ENCODE measurements at regions not wholly inside any gene's neighbourhood (a gene's known extent, or its start where the extent isn't known, plus 50 kb on each side); places are given as distances from the start of the nearest gene placed in this dataset.

- no peak for DNase-seq (ENCODE audit: low read depth)
Observed at GRCh38 chrX:125850693-125851092, 315.4 kb downstream of the DCAF12L2 start.

GRCh38 chrX:125883169-125883568 lies 282.9 kb downstream of the DCAF12L2 start:
- DNase-seq (ENCODE audit: low read depth), result no peak
- no peak for TF ChIP-seq CTCF (conservative IDR thresholded peaks at IDR 0.05; ENCODE audit: control insufficient read depth, insufficient read depth, low read depth, low read length)
- H3K4me3 ChIP-seq (ENCODE audit: control insufficient read depth, low read depth, low read length), result no peak overlapping the region

More at GRCh38 chrX:125850693-125851092, 315.4 kb downstream of the DCAF12L2 start:
- H3K4me3 ChIP-seq (ENCODE audit: control insufficient read depth, low read depth, low read length), result no peak overlapping the region
- TF ChIP-seq CTCF (conservative IDR thresholded peaks at IDR 0.05; ENCODE audit: control insufficient read depth, insufficient read depth, low read depth, low read length), result no peak

GRCh38 chrX:125894947-125895346 lies 271.1 kb downstream of the DCAF12L2 start:
- H3K4me3 ChIP-seq (ENCODE audit: control insufficient read depth, low read depth, low read length), result no peak overlapping the region
- no peak for TF ChIP-seq CTCF (conservative IDR thresholded peaks at IDR 0.05; ENCODE audit: control insufficient read depth, insufficient read depth, low read depth, low read length)
- DNase-seq (ENCODE audit: low read depth), result no peak

- no peak overlapping the region for H3K4me3 ChIP-seq (ENCODE audit: control insufficient read depth, low read depth, low read length)
- TF ChIP-seq CTCF (conservative IDR thresholded peaks at IDR 0.05; ENCODE audit: control insufficient read depth, insufficient read depth, low read depth, low read length), result no peak
- no peak for DNase-seq (ENCODE audit: low read depth)
Observed at GRCh38 chrX:125895518-125895917, 270.6 kb downstream of the DCAF12L2 start.

GRCh38 chrX:125926295-125926694 lies 239.8 kb downstream of the DCAF12L2 start:
- no peak for DNase-seq (ENCODE audit: low read depth)
- TF ChIP-seq CTCF (conservative IDR thresholded peaks at IDR 0.05; ENCODE audit: control insufficient read depth, insufficient read depth, low read depth, low read length), result no peak

GRCh38 chrX:125940985-125941384 lies 225.1 kb downstream of the DCAF12L2 start:
- DNase-seq (ENCODE audit: low read depth), result no peak

More at GRCh38 chrX:125926295-125926694, 239.8 kb downstream of the DCAF12L2 start:
- no peak overlapping the region for H3K4me3 ChIP-seq (ENCODE audit: control insufficient read depth, low read depth, low read length)

More at GRCh38 chrX:125940985-125941384, 225.1 kb downstream of the DCAF12L2 start:
- no peak for TF ChIP-seq CTCF (conservative IDR thresholded peaks at IDR 0.05; ENCODE audit: control insufficient read depth, insufficient read depth, low read depth, low read length)
- H3K4me3 ChIP-seq (ENCODE audit: control insufficient read depth, low read depth, low read length), result no peak overlapping the region
